CD4-positive, alpha-beta T cell (primary cell): ENCODE measurements at regions not wholly inside any gene's neighbourhood (a gene's known extent, or its start where the extent isn't known, plus 50 kb on each side); places are given as distances from the start of the nearest gene placed in this dataset.
"Not testable (repeated sequence)": the region's sequence is repeated elsewhere in the genome, so short reads cannot be mapped to it uniquely, and the experiment has no call there.

ENCODE experiments used
- ATAC-seq: fragments of 200-7000 bp; cut with Tn5 transposase; one replicate; pipeline ENCODE4 v1.10.0; 2022; ENCODE audit warnings: mild to moderate bottlenecking; ENCODE audit not compliant: poor library complexity
- CTCF ChIA-PET: fragments of 350-600 bp; sonication (Branson Sonifier 250); formaldehyde crosslinking; loops from one replicate; lab custom pipeline; 2021; ENCODE audit warnings: antibody characterized with exemption, inconsistent platforms; lab: Charles Lee
- POLR2A ChIA-PET: fragments of 350-600 bp; sonication (Branson Sonifier 250); formaldehyde crosslinking; loops from one replicate; lab custom pipeline; 2021; ENCODE audit warnings: antibody characterized with exemption, inconsistent platforms; lab: Charles Lee
- DNase-seq, 14 experiments: peaks; one replicate each; pipeline ENCODE4 v3.0.0-alpha.2; 2013 to 2020; ENCODE audit warnings: mixed read lengths in 2 of 14
- H3K27ac ChIP-seq, 2 donors: one replicate each; pipeline versions ENCODE4 v1.5.1 to v1.7.0; 2013; ENCODE audit warnings: low read length in 2 of 2, low read depth in 1 of 2, mild to moderate bottlenecking in 1 of 2
- H3K27me3 ChIP-seq, 2 experiments: 1 replicate in 1 of 2; 2 replicates in 1 of 2; pipeline versions ENCODE4 v1.6.1 to v1.7.0; 2013; ENCODE audit warnings: low read length in 2 of 2, control low read depth in 1 of 2, mild to moderate bottlenecking in 1 of 2, moderate library complexity in 1 of 2; ENCODE audit not compliant: insufficient read depth in 2 of 2, control insufficient read depth in 1 of 2
- H3K36me3 ChIP-seq: one replicate; pipeline ENCODE4 v1.6.1; 2013; ENCODE audit warnings: low read length, control low read depth; ENCODE audit not compliant: insufficient read depth
- H3K4me1 ChIP-seq: one replicate; pipeline ENCODE4 v1.6.1; 2013; ENCODE audit warnings: low read length, control low read depth; ENCODE audit not compliant: insufficient read depth
- H3K4me3 ChIP-seq: one replicate; pipeline ENCODE4 v1.5.1; 2013; ENCODE audit warnings: mild to moderate bottlenecking, low read length, moderate library complexity
- H3K9me3 ChIP-seq, 2 experiments: 1 replicate in 1 of 2; 2 replicates in 1 of 2; pipeline versions ENCODE4 v1.6.1 to v1.7.0; 2013; ENCODE audit warnings: low read length in 2 of 2, mild to moderate bottlenecking in 2 of 2, control low read depth in 1 of 2, moderate library complexity in 1 of 2; ENCODE audit not compliant: control insufficient read depth in 1 of 2, insufficient read depth in 1 of 2
- H3K27ac Mint-ChIP-seq: one replicate; pipeline ENCODE4 v1.8.0; 2020; ENCODE audit warnings: mixed read lengths
- H3K27me3 Mint-ChIP-seq: one replicate; pipeline ENCODE4 v1.8.0; 2021; ENCODE audit warnings: mixed read lengths
- H3K36me3 Mint-ChIP-seq: one replicate; pipeline ENCODE4 v1.8.0; 2021; ENCODE audit warnings: low read depth, mixed read lengths
- H3K4me1 Mint-ChIP-seq: one replicate; pipeline ENCODE4 v1.8.0; 2021; ENCODE audit warnings: low read depth, mixed read lengths
- H3K4me3 Mint-ChIP-seq: one replicate; pipeline ENCODE4 v1.8.0; 2020; ENCODE audit warnings: mild to moderate bottlenecking, mixed read lengths
- H3K9me3 Mint-ChIP-seq: one replicate; pipeline ENCODE4 v1.8.0; 2020; ENCODE audit warnings: mixed read lengths
- CTCF ChIP-seq: fragments of 200-600 bp; IDR thresholded peaks from one replicate; pipeline ENCODE4 v1.8.0; 2022; ENCODE audit warnings: antibody characterized with exemption, mild to moderate bottlenecking
- intact Hi-C, 2 experiments: fragments of 100-400 bp; cut with DNase I in 1 of 2; cut with micrococcal nuclease in 1 of 2; formaldehyde crosslinking; loops; one replicate each; pipeline versions ENCODE4 v1.15.1 to v1.9.0; 2023 to 2025; cut with DNase I, micrococcal nuclease

GRCh38 chr1:55443175-55443915 is 228.2 kb upstream of the USP24 start:
- CTCF ChIA-PET = no interaction called here
- no peaks in the 10 kb centered on the region for H3K36me3 Mint-ChIP-seq

GRCh38 chr1:55441489-55441888 is 226.3 kb upstream of the USP24 start:
- Mint-ChIP-seq H3K27ac (no peak overlapping the region), H3K9me3 (peaks cover 2% of the 10 kb centered on the region), H3K4me1 (no peaks in the 10 kb centered on the region), H3K27me3 (peaks cover 4% of the 10 kb centered on the region), H3K36me3 (no peaks in the 10 kb centered on the region), H3K4me3 (no peak overlapping the region)
- no peaks in the 10 kb centered on the region for H3K27me3 ChIP-seq
- ATAC-seq (no peak), DNase-seq (no peak)
- POLR2A ChIA-PET = no interaction called here
- no peaks in the 10 kb centered on the region for H3K4me1 ChIP-seq
- H3K27ac ChIP-seq = no peak overlapping the region
- peaks cover 0 to 3% of the 10 kb centered on the region in 2 experiments for H3K9me3 ChIP-seq
- H3K4me3 ChIP-seq = no peak overlapping the region
- TF ChIP-seq CTCF = no peak
- CTCF ChIA-PET = no interaction called here
- intact Hi-C loops = no loop called here
- H3K36me3 ChIP-seq = no peaks in the 10 kb centered on the region

More at GRCh38 chr1:55443175-55443915, 228.2 kb upstream of the USP24 start:
- no peaks in the 10 kb centered on the region for H3K36me3 ChIP-seq
- intact Hi-C loops = no loop called here
- H3K27me3 Mint-ChIP-seq = peaks cover 4% of the 10 kb centered on the region
- H3K27me3 ChIP-seq = peaks cover 0 to 2% of the 10 kb centered on the region in 2 experiments
- H3K9me3 Mint-ChIP-seq = peaks cover 2% of the 10 kb centered on the region
- no peak for ATAC-seq
- no peak overlapping the region for H3K4me3 Mint-ChIP-seq
- peaks cover 0 to 3% of the 10 kb centered on the region in 2 experiments for H3K9me3 ChIP-seq
- POLR2A ChIA-PET = no interaction called here
- TF ChIP-seq CTCF = no peak
- no peaks in the 10 kb centered on the region for H3K4me1 ChIP-seq
- H3K4me1 Mint-ChIP-seq = no peaks in the 10 kb centered on the region
- H3K27ac Mint-ChIP-seq = no peak overlapping the region
- H3K27ac ChIP-seq = no peak overlapping the region
- DNase-seq = no peak
- no peak overlapping the region for H3K4me3 ChIP-seq

GRCh38 chr1:55437692-55438091 is 222.5 kb upstream of the USP24 start:
- Mint-ChIP-seq H3K9me3 (peaks cover 5% of the 10 kb centered on the region), H3K36me3 (no peaks in the 10 kb centered on the region)

GRCh38 chr1:55430720-55431119 is 215.6 kb upstream of the USP24 start:
- CTCF ChIA-PET, H3K4me3 Mint-ChIP-seq, H3K27ac ChIP-seq, intact Hi-C loops, H3K27ac Mint-ChIP-seq, H3K4me3 ChIP-seq, POLR2A ChIA-PET, H3K36me3 ChIP-seq, H3K9me3 ChIP-seq, H3K4me1 Mint-ChIP-seq, H3K36me3 Mint-ChIP-seq, H3K4me1 ChIP-seq, ATAC-seq, H3K9me3 Mint-ChIP-seq, DNase-seq: not testable (repeated sequence)
- peaks cover 36% of the 10 kb centered on the region for H3K27me3 Mint-ChIP-seq
- H3K27me3 ChIP-seq = peaks cover 10 to 12% of the 10 kb centered on the region in 2 experiments

More at GRCh38 chr1:55437692-55438091, 222.5 kb upstream of the USP24 start:
- Mint-ChIP-seq H3K27ac (no peak overlapping the region), H3K4me3 (no peak overlapping the region), H3K27me3 (no peaks in the 10 kb centered on the region), H3K4me1 (no peaks in the 10 kb centered on the region)
- Histone ChIP-seq H3K4me3 (no peak overlapping the region), H3K9me3 (peaks cover 0 to 3% of the 10 kb centered on the region in 2 experiments), H3K36me3 (no peaks in the 10 kb centered on the region), H3K4me1 (no peaks in the 10 kb centered on the region), H3K27ac (no peak overlapping the region), H3K27me3 (peaks cover 0 to 4% of the 10 kb centered on the region in 2 experiments)
- ChIA-PET POLR2A (no interaction called here), CTCF (no interaction called here)
- DNase-seq (no peak), ATAC-seq (no peak)
- no peak for TF ChIP-seq CTCF
- intact Hi-C loops = no loop called here

GRCh38 chr1:55430206-55430605 is 215.0 kb upstream of the USP24 start:
- H3K4me1 ChIP-seq, H3K36me3 ChIP-seq, H3K9me3 Mint-ChIP-seq, intact Hi-C loops, CTCF ChIA-PET, H3K36me3 Mint-ChIP-seq, POLR2A ChIA-PET, H3K27ac ChIP-seq, H3K27ac Mint-ChIP-seq, H3K9me3 ChIP-seq, ATAC-seq, H3K4me3 ChIP-seq, H3K4me1 Mint-ChIP-seq, H3K4me3 Mint-ChIP-seq, DNase-seq: not testable (repeated sequence)
- H3K27me3 ChIP-seq = peaks cover 10 to 12% of the 10 kb centered on the region in 2 experiments
- H3K27me3 Mint-ChIP-seq = peaks cover 36% of the 10 kb centered on the region
